IPS-15b (cell line): ENCODE measurements at regions not wholly inside any gene's neighbourhood (a gene's known extent, or its start where the extent isn't known, plus 50 kb on each side); places are given as distances from the start of the nearest gene placed in this dataset.

Experiments
- H3K27me3 ChIP-seq: one replicate; pipeline ENCODE4 v1.6.1; 2013; ENCODE audit warnings: low read length; ENCODE audit not compliant: control insufficient read depth, insufficient read depth
- H3K36me3 ChIP-seq: one replicate; pipeline ENCODE4 v1.6.1; 2013; ENCODE audit warnings: low read length; ENCODE audit not compliant: control insufficient read depth, insufficient read depth
- H3K4me1 ChIP-seq: one replicate; pipeline ENCODE4 v1.6.1; 2013; ENCODE audit warnings: mild to moderate bottlenecking, low read length; ENCODE audit not compliant: control insufficient read depth, insufficient read depth
- H3K4me3 ChIP-seq: one replicate; pipeline ENCODE4 v1.5.1; 2013; ENCODE audit warnings: low read depth, low read length
- H3K9ac ChIP-seq: one replicate; pipeline ENCODE4 v1.6.1; 2013; ENCODE audit warnings: low read depth, mild to moderate bottlenecking, low read length
- H3K9me3 ChIP-seq: one replicate; pipeline ENCODE4 v1.6.1; 2013; ENCODE audit warnings: mild to moderate bottlenecking, low read length; ENCODE audit not compliant: control insufficient read depth, insufficient read depth

DNA sequence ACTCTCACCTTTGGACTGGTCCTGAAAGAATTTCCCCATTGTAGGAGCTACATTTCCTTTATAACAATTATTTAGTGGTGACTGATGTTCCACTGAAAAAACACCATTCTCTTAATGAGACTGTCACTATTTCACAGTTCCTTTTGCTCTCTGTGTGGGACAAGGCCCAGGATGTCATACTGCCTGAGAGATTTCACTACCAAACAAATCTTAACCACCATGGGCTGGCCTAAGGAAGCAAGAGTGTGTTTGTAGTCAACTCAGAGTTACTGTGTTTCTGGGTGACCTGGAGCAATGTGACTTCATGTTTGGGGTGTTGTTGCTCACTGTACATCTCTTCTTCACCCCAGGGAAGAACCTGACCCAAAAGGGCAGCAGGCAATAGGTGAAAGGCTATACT, 50.1 kb upstream of the ZNF608 start:
- Histone ChIP-seq H3K9me3 (no peaks in the 10 kb centered on the region), H3K36me3 (no peaks in the 10 kb centered on the region), H3K9ac (no peak overlapping the region), H3K27me3 (no peaks in the 10 kb centered on the region), H3K4me1 (no peaks in the 10 kb centered on the region), H3K4me3 (no peak overlapping the region)

GRCh38 chr5:124797665-124798087, 51.2 kb upstream of the ZNF608 start:
- H3K9ac ChIP-seq, result no peak overlapping the region
- no peaks in the 10 kb centered on the region for H3K9me3 ChIP-seq
- no peak overlapping the region for H3K4me3 ChIP-seq
- H3K27me3 ChIP-seq, result no peaks in the 10 kb centered on the region
- H3K4me1 ChIP-seq, result no peaks in the 10 kb centered on the region
- no peaks in the 10 kb centered on the region for H3K36me3 ChIP-seq

DNA sequence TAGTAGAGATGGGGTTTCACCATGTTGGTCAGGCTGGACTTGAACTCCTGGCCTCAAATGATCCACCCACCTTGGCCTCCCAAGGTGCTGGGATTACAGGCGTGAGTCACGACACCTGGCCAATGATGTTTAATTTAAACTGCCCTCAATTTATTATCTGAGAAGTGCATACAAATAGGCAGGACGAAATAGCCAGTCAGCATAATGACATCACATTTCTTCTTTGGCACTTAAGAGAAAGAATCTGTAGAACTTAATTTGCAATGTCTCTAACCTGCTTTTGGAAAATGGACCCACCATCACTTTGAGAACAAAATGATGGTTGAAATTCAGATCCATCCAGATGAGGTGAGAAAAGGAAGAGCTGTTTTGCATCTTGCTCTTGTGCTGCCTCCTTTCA, 52.5 kb upstream of the ZNF608 start:
- H3K4me3 ChIP-seq, result no peak overlapping the region
- H3K9me3 ChIP-seq, result no peaks in the 10 kb centered on the region
- H3K9ac ChIP-seq, result no peak overlapping the region
- H3K27me3 ChIP-seq, result no peaks in the 10 kb centered on the region
- H3K4me1 ChIP-seq, result no peaks in the 10 kb centered on the region
- H3K36me3 ChIP-seq, result no peaks in the 10 kb centered on the region

GRCh38 chr5:124801551-124801950, 55.1 kb upstream of the ZNF608 start:
- Histone ChIP-seq H3K36me3 (no peaks in the 10 kb centered on the region), H3K9me3 (no peaks in the 10 kb centered on the region), H3K9ac (no peak overlapping the region), H3K4me1 (peaks cover 5% of the 10 kb centered on the region), H3K27me3 (no peaks in the 10 kb centered on the region), H3K4me3 (no peak overlapping the region)

- H3K4me3 ChIP-seq, result no peak overlapping the region
- H3K27me3 ChIP-seq, result no peaks in the 10 kb centered on the region
- no peaks in the 10 kb centered on the region for H3K36me3 ChIP-seq
- no peaks in the 10 kb centered on the region for H3K9me3 ChIP-seq
- H3K9ac ChIP-seq, result no peak overlapping the region
- peaks cover 12% of the 10 kb centered on the region for H3K4me1 ChIP-seq
Measured at GRCh38 chr5:124803617-124804323, 57.3 kb upstream of the ZNF608 start.

DNA sequence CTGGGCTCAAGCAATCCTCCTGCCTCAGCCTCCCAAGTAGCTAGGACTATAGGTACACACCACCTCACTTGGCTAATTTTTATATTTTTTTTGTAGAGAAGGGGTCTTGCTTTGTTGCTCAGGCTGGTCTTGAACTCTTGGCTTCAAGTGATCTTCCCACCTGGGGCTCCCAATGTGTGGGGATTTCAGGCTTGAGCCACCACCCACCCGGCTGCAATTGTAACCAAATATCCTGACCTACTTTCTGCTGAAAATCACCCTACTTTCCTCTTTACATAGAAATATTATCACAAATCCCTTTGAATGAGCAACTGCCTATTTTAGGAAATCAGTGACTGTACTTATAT, 59.6 kb upstream of the ZNF608 start:
- peaks cover 14% of the 10 kb centered on the region for H3K4me1 ChIP-seq
- H3K9me3 ChIP-seq, result no peaks in the 10 kb centered on the region
- H3K36me3 ChIP-seq, result no peaks in the 10 kb centered on the region
- no peak overlapping the region for H3K9ac ChIP-seq
- H3K27me3 ChIP-seq, result no peaks in the 10 kb centered on the region
- H3K4me3 ChIP-seq, result no peak overlapping the region

DNA sequence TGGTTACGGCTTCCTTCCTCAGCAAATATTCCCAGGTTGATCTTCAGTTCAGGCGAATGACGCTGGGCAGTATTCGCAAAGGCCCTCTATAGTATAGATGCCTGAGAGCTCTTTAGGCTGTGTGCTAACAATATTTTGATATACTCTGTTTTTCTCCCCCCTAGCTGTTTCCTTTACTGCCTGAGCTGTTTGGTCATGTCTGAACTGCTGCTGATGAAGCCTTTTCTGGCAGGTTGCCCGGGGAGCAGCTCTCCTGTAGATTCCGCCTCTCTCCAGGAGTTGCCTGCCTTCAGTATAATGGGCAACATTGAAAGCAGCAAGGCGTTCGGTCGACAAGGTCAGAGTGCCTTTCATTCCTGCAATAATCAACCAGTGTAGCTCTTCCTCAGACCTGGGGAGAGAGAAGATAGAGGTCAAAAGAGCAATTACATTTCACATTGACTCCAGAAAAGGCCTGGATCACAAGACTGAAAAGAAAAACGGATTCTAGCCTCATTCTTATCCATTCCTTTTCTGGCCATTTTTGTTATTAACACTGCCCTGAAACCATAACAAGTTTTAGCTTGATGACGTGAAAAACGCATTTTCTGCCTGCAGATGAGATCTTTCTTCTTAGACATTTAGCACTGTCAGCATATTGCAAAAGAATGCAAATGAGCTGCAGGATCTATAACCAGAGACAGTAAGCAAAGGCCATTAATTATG, 60.1 kb upstream of the ZNF608 start:
- Histone ChIP-seq H3K4me1 (peaks cover 14% of the 10 kb centered on the region), H3K27me3 (no peaks in the 10 kb centered on the region), H3K9me3 (no peaks in the 10 kb centered on the region), H3K4me3 (no peak overlapping the region), H3K9ac (no peak overlapping the region), H3K36me3 (no peaks in the 10 kb centered on the region)

DNA sequence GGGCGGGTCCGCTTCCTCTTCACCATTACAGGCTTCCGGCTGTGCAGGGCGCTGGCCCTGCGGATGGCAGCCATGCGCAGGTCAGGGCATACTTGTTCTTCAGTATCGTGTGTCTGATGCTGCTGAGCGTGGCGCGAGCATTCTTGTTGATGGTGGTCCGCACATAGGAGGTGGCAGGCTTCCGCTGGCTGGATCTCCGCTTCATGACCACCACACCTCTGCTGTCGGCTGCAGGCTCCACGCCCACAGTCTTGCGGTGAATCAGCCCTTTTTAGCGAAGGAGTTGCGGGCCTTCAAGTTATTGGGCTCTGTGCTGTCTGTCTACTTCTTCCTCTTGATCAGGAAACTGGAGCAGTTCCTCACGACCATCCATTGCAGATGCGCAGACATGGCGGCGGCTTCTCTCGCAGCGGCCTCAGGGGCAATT, 62.4 kb upstream of the ZNF608 start:
- Histone ChIP-seq H3K27me3 (no peaks in the 10 kb centered on the region), H3K36me3 (no peaks in the 10 kb centered on the region), H3K9ac (no peak overlapping the region), H3K9me3 (no peaks in the 10 kb centered on the region), H3K4me1 (peaks cover 14% of the 10 kb centered on the region), H3K4me3 (no peak overlapping the region)

DNA sequence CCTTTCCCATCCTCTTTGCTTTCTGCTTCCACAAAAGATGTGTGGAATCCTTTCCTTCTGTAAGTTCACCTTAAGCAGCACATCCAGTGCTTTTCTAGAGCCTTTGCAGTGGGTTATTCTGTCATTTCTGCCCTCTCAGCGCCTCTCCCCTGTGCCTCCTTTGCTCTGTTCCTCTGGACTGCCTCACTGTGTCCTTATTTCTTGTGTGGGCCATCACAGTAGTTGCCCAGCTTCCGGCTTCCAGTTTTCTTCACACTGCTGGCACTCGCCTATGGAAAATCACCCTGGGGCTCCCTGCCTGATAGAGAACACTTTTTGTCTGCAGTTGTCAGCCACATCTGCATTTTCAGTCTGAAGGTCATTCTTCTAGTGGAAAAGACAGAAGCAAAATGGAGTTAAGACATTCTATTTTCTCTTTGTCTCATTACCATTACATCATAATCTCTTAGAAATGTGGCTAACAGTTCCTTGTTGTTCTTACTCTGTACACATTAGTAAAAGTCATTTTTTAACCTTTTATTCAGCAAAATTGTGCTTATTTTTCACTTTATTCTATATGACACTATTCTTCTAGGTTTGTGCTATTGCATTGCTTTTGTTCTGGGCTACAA, 64.1 kb upstream of the ZNF608 start:
- Histone ChIP-seq H3K27me3 (no peaks in the 10 kb centered on the region), H3K4me3 (no peak overlapping the region), H3K4me1 (peaks cover 14% of the 10 kb centered on the region), H3K36me3 (no peaks in the 10 kb centered on the region), H3K9me3 (no peaks in the 10 kb centered on the region), H3K9ac (no peak overlapping the region)

DNA sequence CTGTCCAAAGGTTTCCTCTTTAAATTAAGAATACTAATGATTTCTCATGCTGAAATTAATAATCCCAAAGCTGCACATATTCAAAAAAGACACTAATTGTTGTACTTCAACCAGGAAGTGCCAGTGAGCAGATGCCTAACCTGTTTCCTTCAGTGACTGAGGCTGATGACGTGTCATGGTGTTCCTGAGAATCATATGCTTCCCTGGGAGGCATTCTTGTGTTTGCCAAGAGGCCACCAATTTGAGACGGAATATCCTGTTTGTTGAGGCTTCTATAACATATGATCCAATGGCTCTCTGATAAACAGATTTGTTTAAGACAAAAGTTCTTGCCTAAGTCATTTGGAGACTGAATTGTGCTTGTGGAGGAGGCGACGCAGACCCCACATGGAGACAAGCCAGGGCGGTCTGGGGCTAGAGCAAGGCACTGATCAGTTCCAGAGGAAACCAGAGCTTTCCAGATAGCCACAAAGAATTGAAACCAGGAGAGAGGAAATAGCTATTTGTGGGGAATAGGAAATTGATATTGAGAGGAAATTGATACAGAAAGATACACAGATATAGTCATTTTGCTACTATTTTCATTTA, 66.4 kb upstream of the ZNF608 start:
- H3K9me3 ChIP-seq, result no peaks in the 10 kb centered on the region
- H3K4me3 ChIP-seq, result no peak overlapping the region
- no peak overlapping the region for H3K9ac ChIP-seq
- no peaks in the 10 kb centered on the region for H3K36me3 ChIP-seq
- H3K27me3 ChIP-seq, result no peaks in the 10 kb centered on the region
- peaks cover 2% of the 10 kb centered on the region for H3K4me1 ChIP-seq

DNA sequence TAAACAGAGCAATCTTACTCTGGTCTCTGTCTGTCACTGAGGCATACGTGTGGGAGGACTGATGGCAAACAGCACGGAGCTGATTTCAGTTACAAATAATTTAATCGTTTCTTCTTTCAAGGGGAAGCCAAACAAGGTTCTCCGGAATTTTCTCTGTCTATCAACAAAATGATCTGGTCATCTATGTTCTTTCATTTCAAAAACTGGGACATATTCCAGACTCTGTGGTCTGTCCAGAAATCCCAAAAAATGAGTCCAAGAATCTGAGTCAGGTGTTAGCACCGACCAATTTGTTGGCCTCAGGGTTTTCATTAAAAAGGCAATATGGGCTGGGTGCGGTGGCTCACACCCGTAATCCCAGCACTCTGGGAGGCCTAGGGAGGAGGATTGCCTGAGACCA, 69.9 kb upstream of the ZNF608 start:
- H3K9ac ChIP-seq, result no peak overlapping the region
- H3K9me3 ChIP-seq, result no peaks in the 10 kb centered on the region
- H3K27me3 ChIP-seq, result no peaks in the 10 kb centered on the region
- H3K4me3 ChIP-seq, result no peak overlapping the region
- H3K4me1 ChIP-seq, result no peaks in the 10 kb centered on the region
- no peaks in the 10 kb centered on the region for H3K36me3 ChIP-seq

DNA sequence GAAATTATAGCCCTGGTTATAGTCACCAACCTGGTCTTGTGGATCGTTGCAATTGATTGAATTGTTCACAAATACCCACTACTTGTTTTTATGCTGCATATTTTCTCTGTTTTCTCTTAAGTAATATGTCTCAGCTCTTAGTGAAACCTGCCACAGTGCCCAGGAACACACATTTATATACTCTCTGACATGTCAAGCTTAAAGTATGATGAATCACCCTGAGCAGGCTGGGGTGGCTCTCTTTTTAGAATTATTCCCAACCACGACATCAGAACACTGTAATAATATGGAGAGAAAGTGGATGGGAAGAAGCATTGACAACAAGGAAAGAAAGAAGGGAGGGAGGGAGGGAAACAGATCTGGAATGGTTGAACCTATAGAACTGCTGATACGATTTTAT, 72.8 kb upstream of the ZNF608 start:
- no peaks in the 10 kb centered on the region for H3K4me1 ChIP-seq
- H3K9ac ChIP-seq, result no peak overlapping the region
- H3K9me3 ChIP-seq, result no peaks in the 10 kb centered on the region
- no peaks in the 10 kb centered on the region for H3K27me3 ChIP-seq
- no peak overlapping the region for H3K4me3 ChIP-seq
- H3K36me3 ChIP-seq, result no peaks in the 10 kb centered on the region
